ENCODE measurements at regions not wholly inside any gene's neighbourhood (a gene's known extent, or its start where the extent isn't known, plus 50 kb on each side); places are given as distances from the start of the nearest gene placed in this dataset.

DNA sequence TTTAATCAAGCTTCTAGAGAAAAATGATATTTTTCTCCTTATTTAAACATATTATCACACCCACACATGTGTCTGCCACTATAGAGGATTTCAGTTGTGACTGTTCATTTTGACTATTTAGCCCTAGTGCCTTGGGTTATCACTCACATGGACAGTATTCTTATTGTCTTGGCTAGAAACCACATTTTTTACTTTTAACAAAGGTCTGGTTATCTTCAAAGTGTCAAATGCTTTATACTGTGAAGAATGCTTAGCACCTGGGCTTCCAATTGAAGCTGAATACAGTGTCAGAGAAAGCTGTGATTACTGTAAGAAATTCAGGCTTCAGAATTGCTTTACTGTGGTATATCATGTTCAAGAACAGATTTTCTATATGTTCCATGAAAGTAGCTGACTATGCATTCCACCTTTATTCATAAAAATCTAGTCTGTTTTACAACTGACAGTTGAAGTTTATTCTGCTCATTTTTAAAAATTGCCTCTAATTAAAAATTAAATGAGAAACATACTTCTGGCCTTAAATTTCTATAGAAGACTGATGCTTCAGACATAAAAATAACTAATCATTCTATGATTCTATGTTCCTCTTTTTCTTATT, 278.6 kb downstream of the SEMA3D start:
- TF ChIP-seq, protein P1, sequence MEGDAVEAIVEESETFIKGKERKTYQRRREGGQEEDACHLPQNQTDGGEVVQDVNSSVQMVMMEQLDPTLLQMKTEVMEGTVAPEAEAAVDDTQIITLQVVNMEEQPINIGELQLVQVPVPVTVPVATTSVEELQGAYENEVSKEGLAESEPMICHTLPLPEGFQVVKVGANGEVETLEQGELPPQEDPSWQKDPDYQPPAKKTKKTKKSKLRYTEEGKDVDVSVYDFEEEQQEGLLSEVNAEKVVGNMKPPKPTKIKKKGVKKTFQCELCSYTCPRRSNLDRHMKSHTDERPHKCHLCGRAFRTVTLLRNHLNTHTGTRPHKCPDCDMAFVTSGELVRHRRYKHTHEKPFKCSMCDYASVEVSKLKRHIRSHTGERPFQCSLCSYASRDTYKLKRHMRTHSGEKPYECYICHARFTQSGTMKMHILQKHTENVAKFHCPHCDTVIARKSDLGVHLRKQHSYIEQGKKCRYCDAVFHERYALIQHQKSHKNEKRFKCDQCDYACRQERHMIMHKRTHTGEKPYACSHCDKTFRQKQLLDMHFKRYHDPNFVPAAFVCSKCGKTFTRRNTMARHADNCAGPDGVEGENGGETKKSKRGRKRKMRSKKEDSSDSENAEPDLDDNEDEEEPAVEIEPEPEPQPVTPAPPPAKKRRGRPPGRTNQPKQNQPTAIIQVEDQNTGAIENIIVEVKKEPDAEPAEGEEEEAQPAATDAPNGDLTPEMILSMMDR (IDR thresholded peaks at IDR 0.05): no peak
- no peak for TF ChIP-seq POLR2A (IDR thresholded peaks at IDR 0.05)
